IPS-20b (cell line): ENCODE measurements at regions not wholly inside any gene's neighbourhood (a gene's known extent, or its start where the extent isn't known, plus 50 kb on each side); places are given as distances from the start of the nearest gene placed in this dataset.
A peak's percentile ranks its signal among the peaks of the same experiment; 100 is the strongest.

Source experiments
- H3K27ac ChIP-seq: one replicate; pipeline ENCODE4 v1.5.1; 2013; ENCODE audit warnings: low read length
- H3K27me3 ChIP-seq: 2 replicates; pipeline ENCODE4 v1.6.1; 2013; ENCODE audit warnings: mild to moderate bottlenecking, low read length, inconsistent platforms; ENCODE audit not compliant: insufficient read depth
- H3K36me3 ChIP-seq: 2 replicates; pipeline ENCODE4 v1.6.1; 2013; ENCODE audit warnings: low read depth, mild to moderate bottlenecking, inconsistent platforms, low read length, moderate library complexity; ENCODE audit not compliant: insufficient read depth
- H3K4me1 ChIP-seq: 2 replicates; pipeline ENCODE4 v1.6.1; 2013; ENCODE audit warnings: mild to moderate bottlenecking, control low read depth, inconsistent platforms, low read length, moderate library complexity; ENCODE audit not compliant: insufficient read depth
- H3K4me3 ChIP-seq: 2 replicates; pipeline ENCODE4 v1.5.1; 2013; ENCODE audit warnings: mild to moderate bottlenecking, low read length, inconsistent platforms
- H3K9ac ChIP-seq: 2 replicates; pipeline ENCODE4 v1.6.1; 2013; ENCODE audit warnings: low read depth, mild to moderate bottlenecking, inconsistent platforms, low read length, moderate library complexity
- H3K9me3 ChIP-seq: 2 replicates; pipeline ENCODE4 v1.6.1; 2013; ENCODE audit warnings: mild to moderate bottlenecking, low read depth, low read length, inconsistent platforms; ENCODE audit not compliant: insufficient read depth

- H3K4me1 ChIP-seq: no peaks in the 10 kb centered on the region
Observed at GRCh38 chr13:110062777-110063442, 244.0 kb downstream of the COL4A1 start.

DNA sequence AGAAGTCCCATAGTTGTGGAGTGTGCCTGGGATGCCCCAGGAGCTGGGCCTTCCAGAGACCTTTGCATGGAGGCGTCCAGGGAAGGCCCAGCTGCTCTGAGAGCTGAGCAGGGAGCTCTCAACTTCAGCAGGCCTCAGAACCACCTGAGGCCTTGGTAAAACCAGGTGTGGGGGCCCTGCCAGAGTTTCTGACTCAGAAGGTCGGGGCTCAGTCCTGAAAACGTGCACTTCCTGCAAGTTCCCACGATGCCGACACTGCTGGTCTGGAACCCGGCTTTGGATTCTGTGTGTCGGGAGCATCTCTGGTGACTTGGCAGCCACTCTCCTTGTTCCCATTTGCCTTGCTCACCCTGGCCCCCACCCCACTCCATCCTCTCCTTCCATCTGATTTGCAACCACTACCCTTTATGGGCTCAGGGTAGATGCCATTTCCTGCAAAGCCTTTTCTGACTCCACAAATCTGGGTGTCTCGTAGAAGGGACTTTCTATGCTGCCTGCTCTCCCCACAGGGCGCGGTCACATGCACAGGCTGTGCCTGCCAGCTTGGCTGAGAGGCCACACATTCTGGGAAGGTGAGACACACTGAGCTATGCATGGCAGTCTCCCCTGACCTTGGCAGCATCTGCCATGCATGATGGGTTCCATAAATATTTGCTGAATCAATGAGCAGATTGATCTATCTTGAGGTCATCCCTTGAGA lies 244.7 kb downstream of the COL4A1 start:
- no peaks in the 10 kb centered on the region for H3K27me3 ChIP-seq
- H3K4me1 ChIP-seq: no peaks in the 10 kb centered on the region
- H3K27ac ChIP-seq: no peak overlapping the region
- H3K4me3 ChIP-seq: no peak overlapping the region
- H3K36me3 ChIP-seq: no peaks in the 10 kb centered on the region
- H3K9ac ChIP-seq: no peak overlapping the region
- no peaks in the 10 kb centered on the region for H3K9me3 ChIP-seq

More at GRCh38 chr13:110062777-110063442, 244.0 kb downstream of the COL4A1 start:
- Histone ChIP-seq H3K9ac (no peak overlapping the region), H3K9me3 (no peaks in the 10 kb centered on the region), H3K27me3 (no peaks in the 10 kb centered on the region), H3K4me3 (no peak overlapping the region), H3K27ac (no peak overlapping the region), H3K36me3 (no peaks in the 10 kb centered on the region)

GRCh38 chr13:110061270-110061669 lies 245.7 kb downstream of the COL4A1 start:
- H3K4me3 ChIP-seq: no peak overlapping the region
- H3K27me3 ChIP-seq: no peaks in the 10 kb centered on the region
- H3K36me3 ChIP-seq: no peaks in the 10 kb centered on the region
- no peaks in the 10 kb centered on the region for H3K4me1 ChIP-seq
- no peak overlapping the region for H3K9ac ChIP-seq
- no peak overlapping the region for H3K27ac ChIP-seq
- no peaks in the 10 kb centered on the region for H3K9me3 ChIP-seq

- no peaks in the 10 kb centered on the region for H3K27me3 ChIP-seq
- no peak overlapping the region for H3K27ac ChIP-seq
- no peak overlapping the region for H3K9ac ChIP-seq
- H3K4me1 ChIP-seq: no peaks in the 10 kb centered on the region
- no peaks in the 10 kb centered on the region for H3K9me3 ChIP-seq
- no peak overlapping the region for H3K4me3 ChIP-seq
- H3K36me3 ChIP-seq: no peaks in the 10 kb centered on the region
Observed at GRCh38 chr13:110057052-110057451, 249.9 kb downstream of the COL4A1 start.

GRCh38 chr13:110056640-110057039 lies 250.3 kb downstream of the COL4A1 start:
- no peaks in the 10 kb centered on the region for H3K4me1 ChIP-seq
- H3K27ac ChIP-seq: no peak overlapping the region
- H3K36me3 ChIP-seq: no peaks in the 10 kb centered on the region
- no peaks in the 10 kb centered on the region for H3K27me3 ChIP-seq
- H3K9me3 ChIP-seq: no peaks in the 10 kb centered on the region
- H3K4me3 ChIP-seq: no peak overlapping the region
- no peak overlapping the region for H3K9ac ChIP-seq

GRCh38 chr13:110055089-110055488 lies 251.9 kb downstream of the COL4A1 start:
- Histone ChIP-seq H3K4me3 (no peak overlapping the region), H3K9ac (no peak overlapping the region), H3K27me3 (no peaks in the 10 kb centered on the region), H3K9me3 (no peaks in the 10 kb centered on the region), H3K36me3 (no peaks in the 10 kb centered on the region), H3K4me1 (no peaks in the 10 kb centered on the region), H3K27ac (no peak overlapping the region)

- Histone ChIP-seq H3K9ac (no peak overlapping the region), H3K4me1 (no peaks in the 10 kb centered on the region), H3K9me3 (no peaks in the 10 kb centered on the region), H3K27ac (no peak overlapping the region), H3K36me3 (no peaks in the 10 kb centered on the region), H3K27me3 (no peaks in the 10 kb centered on the region), H3K4me3 (no peak overlapping the region)
Observed at GRCh38 chr13:110054041-110054440, 252.9 kb downstream of the COL4A1 start.

GRCh38 chr13:110047496-110047895 lies 259.5 kb downstream of the COL4A1 start:
- no peaks in the 10 kb centered on the region for H3K36me3 ChIP-seq
- no peak overlapping the region for H3K27ac ChIP-seq
- no peak overlapping the region for H3K4me3 ChIP-seq
- H3K9me3 ChIP-seq: no peaks in the 10 kb centered on the region
- H3K27me3 ChIP-seq: 0 out of 2 replicates have a peak, but pooled peaks cover 4% of the 10 kb centered on the region
- peaks cover 13% of the 10 kb centered on the region for H3K4me1 ChIP-seq
- no peak overlapping the region for H3K9ac ChIP-seq

- H3K9ac ChIP-seq: no peak overlapping the region
- H3K36me3 ChIP-seq: no peaks in the 10 kb centered on the region
- no peak overlapping the region for H3K4me3 ChIP-seq
- no peak overlapping the region for H3K27ac ChIP-seq
- no peaks in the 10 kb centered on the region for H3K9me3 ChIP-seq
- 0 out of 2 replicates have a peak, but pooled peaks cover 4% of the 10 kb centered on the region for H3K27me3 ChIP-seq
- peaks cover 13% of the 10 kb centered on the region for H3K4me1 ChIP-seq
Observed at GRCh38 chr13:110046811-110047210, 260.1 kb downstream of the COL4A1 start.

DNA sequence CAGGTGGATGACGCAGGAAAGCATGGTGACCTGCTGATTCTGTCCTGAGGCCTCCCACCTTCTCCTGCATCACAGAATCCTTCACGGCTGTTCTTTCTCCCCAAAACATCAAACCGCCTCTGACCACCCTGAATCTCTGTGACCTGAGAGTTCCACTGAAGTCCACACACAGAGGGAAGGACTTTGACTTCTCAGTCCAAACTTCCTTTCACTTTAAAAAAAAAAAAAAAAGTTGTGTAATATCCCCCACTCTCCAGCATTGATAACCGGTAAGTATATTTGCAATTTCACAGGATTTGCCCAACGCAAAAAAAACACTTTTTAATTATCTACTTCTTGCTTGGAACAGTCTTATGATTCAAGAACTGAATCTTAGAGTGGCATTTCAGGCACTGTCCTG lies 259.5 kb upstream of the IRS2 start:
- H3K4me1 ChIP-seq: peaks cover 13% of the 10 kb centered on the region
- no peak overlapping the region for H3K27ac ChIP-seq
- H3K27me3 ChIP-seq: 0 out of 2 replicates have a peak, but pooled peaks cover 4% of the 10 kb centered on the region
- no peaks in the 10 kb centered on the region for H3K36me3 ChIP-seq
- no peak overlapping the region for H3K9ac ChIP-seq
- H3K9me3 ChIP-seq: no peaks in the 10 kb centered on the region
- no peak overlapping the region for H3K4me3 ChIP-seq

- no peaks in the 10 kb centered on the region for H3K36me3 ChIP-seq
- 0 out of 2 replicates have a peak, but pooled peaks cover 4% of the 10 kb centered on the region for H3K27me3 ChIP-seq
- H3K9me3 ChIP-seq: no peaks in the 10 kb centered on the region
- H3K4me1 ChIP-seq: peaks cover 13% of the 10 kb centered on the region
- no peak overlapping the region for H3K9ac ChIP-seq
- H3K27ac ChIP-seq: no peak overlapping the region
- H3K4me3 ChIP-seq: peak overlapping the region; percentile 5; the same call in 1 of the 2 replicates
Observed at GRCh38 chr13:110045202-110045601, 258.8 kb upstream of the IRS2 start.

DNA sequence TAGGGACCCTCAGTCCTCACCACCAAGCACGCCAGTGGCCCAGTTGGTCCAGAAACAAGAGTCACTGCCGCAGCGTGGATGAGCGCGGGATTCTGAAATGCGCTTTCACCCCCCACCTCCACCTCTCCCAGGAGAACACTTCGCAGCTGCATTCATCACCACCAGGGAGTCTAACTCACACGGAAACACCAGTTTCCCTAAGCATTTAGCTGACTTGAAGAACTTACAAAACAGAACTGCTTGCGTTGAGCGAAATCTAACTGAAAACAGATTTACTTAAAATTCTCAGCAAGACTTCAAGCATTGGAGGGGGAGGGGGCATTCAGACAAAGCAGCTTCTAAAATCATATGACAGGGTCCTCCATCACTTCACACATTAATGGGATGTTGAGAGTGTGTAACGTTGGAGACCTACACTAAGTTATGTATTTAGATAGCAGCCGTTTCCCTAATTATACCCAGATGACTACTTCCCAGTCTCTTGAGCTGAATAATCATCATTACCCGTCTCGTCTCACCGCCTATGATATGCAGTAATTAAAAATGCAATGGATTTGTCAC lies 258.2 kb upstream of the IRS2 start:
- Histone ChIP-seq H3K9me3 (no peaks in the 10 kb centered on the region), H3K4me3 (peak overlapping the region; percentile 5; the same call in 1 of the 2 replicates), H3K27ac (no peak overlapping the region), H3K36me3 (no peaks in the 10 kb centered on the region), H3K27me3 (0 out of 2 replicates have a peak, but pooled peaks cover 4% of the 10 kb centered on the region), H3K9ac (no peak overlapping the region), H3K4me1 (peaks cover 13% of the 10 kb centered on the region)
